GM23248 (cell line): ENCODE measurements at regions not wholly inside any gene's neighbourhood (a gene's known extent, or its start where the extent isn't known, plus 50 kb on each side); places are given as distances from the start of the nearest gene placed in this dataset.
"Not testable (repeated sequence)": the region's sequence is repeated elsewhere in the genome, so short reads cannot be mapped to it uniquely, and the experiment has no call there.

Experiments
- DNase-seq: peaks from one replicate; pipeline ENCODE4 v3.0.0-alpha.2; 2015
- H2AFZ ChIP-seq: fragments of 200-600 bp; sonication (generic); 2 replicates; pipeline ENCODE4 v1.6.1; 2016; ENCODE audit warnings: antibody characterized with exemption
- H3F3A ChIP-seq: fragments of 200-600 bp; sonication (generic); 2 replicates; pipeline ENCODE4 v1.6.1; 2016; ENCODE audit warnings: mild to moderate bottlenecking, antibody characterized with exemption, mixed run types; ENCODE audit not compliant: insufficient read depth
- H3K27ac ChIP-seq: fragments of 200-600 bp; sonication (generic); 2 replicates; pipeline ENCODE4 v1.5.1; 2016; ENCODE audit warnings: mild to moderate bottlenecking
- H3K27me3 ChIP-seq: fragments of 200-600 bp; sonication (generic); replicated peaks from 2 replicates; pipeline ENCODE4 v1.6.1; 2016; ENCODE audit warnings: mild to moderate bottlenecking; ENCODE audit not compliant: insufficient read depth
- H3K36me3 ChIP-seq: fragments of 200-600 bp; sonication (generic); 2 replicates; pipeline ENCODE4 v1.6.1; 2016; ENCODE audit warnings: low read depth, mild to moderate bottlenecking
- H3K4me1 ChIP-seq: fragments of 200-600 bp; sonication (generic); 2 replicates; pipeline ENCODE4 v1.6.1; 2016; ENCODE audit warnings: mild to moderate bottlenecking; ENCODE audit not compliant: insufficient read depth
- H3K4me2 ChIP-seq: fragments of 200-600 bp; sonication (generic); one replicate; pipeline ENCODE4 v1.6.1; 2016; ENCODE audit warnings: mild to moderate bottlenecking; ENCODE audit not compliant: unreplicated experiment
- H3K4me3 ChIP-seq: fragments of 200-600 bp; sonication (generic); 2 replicates; pipeline ENCODE4 v1.5.1; 2016; ENCODE audit warnings: mild to moderate bottlenecking
- H3K79me2 ChIP-seq: fragments of 200-600 bp; sonication (generic); 2 replicates; pipeline ENCODE4 v1.6.1; 2016; ENCODE audit warnings: mild to moderate bottlenecking; ENCODE audit not compliant: insufficient read depth
- H3K9ac ChIP-seq: fragments of 200-600 bp; sonication (generic); 2 replicates; pipeline ENCODE4 v1.6.1; 2016; ENCODE audit warnings: mild to moderate bottlenecking
- H3K9me2 ChIP-seq: fragments of 200-600 bp; sonication (generic); 2 replicates; pipeline ENCODE4 v1.6.1; 2016; ENCODE audit warnings: mixed run types, mild to moderate bottlenecking, moderate library complexity; ENCODE audit not compliant: insufficient read depth
- H3K9me3 ChIP-seq: fragments of 200-600 bp; sonication (generic); one replicate; pipeline ENCODE4 v1.6.1; 2017; ENCODE audit warnings: low read depth
- H4K20me1 ChIP-seq: fragments of 200-600 bp; sonication (generic); 2 replicates; pipeline ENCODE4 v1.6.0; 2016; ENCODE audit not compliant: insufficient read depth
- EZH2 ChIP-seq: fragments of 200-600 bp; sonication (generic); IDR thresholded peaks from 2 replicates; pipeline ENCODE4 v1.6.1; 2018; ENCODE audit warnings: antibody characterized with exemption, mild to moderate bottlenecking; ENCODE audit not compliant: insufficient read depth, poor library complexity, severe bottlenecking
- EZH2phosphoT487 ChIP-seq: fragments of 200-600 bp; sonication (generic); IDR thresholded peaks from 2 replicates; pipeline ENCODE4 v1.6.1; 2018; ENCODE audit warnings: antibody characterized with exemption, moderate library complexity, mild to moderate bottlenecking, low read depth; ENCODE audit not compliant: insufficient read depth
- WGBS, 2 experiments: methylation state at CpG; one replicate each; pipeline ENCODE4 v1.1.6; 2015 to 2017; ENCODE audit warnings: low lambda C conversion rate in 2 of 2, low coverage in 1 of 2; ENCODE audit errors: missing lambda C conversion rate in 2 of 2; 5-methylcytosine and 5-hydroxymethylcytosine counted together
- in situ Hi-C: fragments of 300-500 bp; cut with MboI; formaldehyde crosslinking; loops from 2 replicates; pipeline ENCODE4 v1.15.0; 2020

GRCh38 chr1:147348592-147348991 is 106.1 kb downstream of the CHD1L start:
- H3K9me3 ChIP-seq, H3K79me2 ChIP-seq, DNase-seq, H3K9ac ChIP-seq, H3K4me1 ChIP-seq, H3K36me3 ChIP-seq, in situ Hi-C loops, H3F3A ChIP-seq, H3K27me3 ChIP-seq, H3K4me3 ChIP-seq, H3K27ac ChIP-seq, H3K9me2 ChIP-seq, H4K20me1 ChIP-seq, H2AFZ ChIP-seq, H3K4me2 ChIP-seq: not testable (repeated sequence)
- 45 to 46% methylated on average over 8 of the region's 8 CpGs for WGBS, 2 experiments

GRCh38 chr1:147349533-147349932 is 107.0 kb downstream of the CHD1L start:
- WGBS, 2 experiments, result 53 to 58% methylated on average over 1 of the region's 1 CpG
- in situ Hi-C loops, result no loop called here

GRCh38 chr1:147351140-147351835 is 108.8 kb downstream of the CHD1L start:
- no peaks in the 10 kb centered on the region for H3F3A ChIP-seq
- no peak overlapping the region for H3K4me2 ChIP-seq
- no peaks in the 10 kb centered on the region for H4K20me1 ChIP-seq
- DNase-seq, result no peak
- H2AFZ ChIP-seq, result no peak overlapping the region
- TF ChIP-seq EZH2phosphoT487, result no peak
- H3K4me3 ChIP-seq, result no peak overlapping the region
- H3K4me1 ChIP-seq, result no peaks in the 10 kb centered on the region
- no peaks in the 10 kb centered on the region for H3K9me3 ChIP-seq
- no peaks in the 10 kb centered on the region for H3K9me2 ChIP-seq
- no peaks in the 10 kb centered on the region for H3K27me3 ChIP-seq
- no peaks in the 10 kb centered on the region for H3K79me2 ChIP-seq
- in situ Hi-C loops, result no loop called here
- no peaks in the 10 kb centered on the region for H3K36me3 ChIP-seq
- no peak overlapping the region for H3K9ac ChIP-seq
- 38 to 46% methylated on average over 3 of the region's 3 CpGs for WGBS, 2 experiments
- H3K27ac ChIP-seq, result no peak overlapping the region

More at GRCh38 chr1:147349533-147349932, 107.0 kb downstream of the CHD1L start:
- Histone ChIP-seq H3K27me3 (no peaks in the 10 kb centered on the region), H3K36me3 (no peaks in the 10 kb centered on the region), H2AFZ (no peak overlapping the region), H3K4me3 (no peak overlapping the region), H3K79me2 (no peaks in the 10 kb centered on the region), H3K27ac (no peak overlapping the region), H3K4me1 (no peaks in the 10 kb centered on the region), H4K20me1 (no peaks in the 10 kb centered on the region), H3K4me2 (no peak overlapping the region), H3F3A (no peaks in the 10 kb centered on the region), H3K9me3 (no peaks in the 10 kb centered on the region), H3K9me2 (no peaks in the 10 kb centered on the region), H3K9ac (no peak overlapping the region)
- DNase-seq, result no peak
- TF ChIP-seq EZH2 (no peak), EZH2phosphoT487 (no peak)

GRCh38 chr1:147377263-147378246 is 135.1 kb downstream of the CHD1L start:
- H3K4me3 ChIP-seq, result no peak overlapping the region
- in situ Hi-C loops, result no loop called here
- H3F3A ChIP-seq, result no peaks in the 10 kb centered on the region
- no peak overlapping the region for H3K27ac ChIP-seq
- no peaks in the 10 kb centered on the region for H3K79me2 ChIP-seq
- H3K36me3 ChIP-seq, result no peaks in the 10 kb centered on the region
- no peaks in the 10 kb centered on the region for H3K9me2 ChIP-seq
- TF ChIP-seq EZH2 (no peak), EZH2phosphoT487 (no peak)
- peaks cover under 1% of the 10 kb centered on the region for H3K9me3 ChIP-seq
- WGBS, 2 experiments, result 18 to 22% methylated on average over 4 of the region's 4 CpGs
- no peaks in the 10 kb centered on the region for H3K27me3 ChIP-seq
- H3K4me2 ChIP-seq, result no peak overlapping the region
- H3K9ac ChIP-seq, result no peak overlapping the region
- no peaks in the 10 kb centered on the region for H3K4me1 ChIP-seq
- no peak for DNase-seq
- H2AFZ ChIP-seq, result no peak overlapping the region
- no peaks in the 10 kb centered on the region for H4K20me1 ChIP-seq
